ENCODE measurements at regions not wholly inside any gene's neighbourhood (a gene's known extent, or its start where the extent isn't known, plus 50 kb on each side); places are given as distances from the start of the nearest gene placed in this dataset.
"Not testable (repeated sequence)": the region's sequence is repeated elsewhere in the genome, so short reads cannot be mapped to it uniquely, and the experiment has no call there.

- TF ChIP-seq ATOH8 (CRISPR knock-in tag; IDR thresholded peaks at IDR 0.05; ENCODE audit: low read depth) (no peak), EHF (CRISPR knock-in tag; IDR thresholded peaks at IDR 0.05) (no peak)
Measured at GRCh38 chr6:16933961-16934360, 167.9 kb upstream of the STMND1 start (continued).

- ATAC-seq (no peak), FAIRE-seq (no peak), DNase-seq (ENCODE audit: low read depth in 1 of 2, low spot score in 1 of 2) (no peak)
- WGBS (ENCODE audit: missing lambda C conversion rate), result 29% methylated on average over 4 of the region's 4 CpGs
- TF ChIP-seq HOXB5 (CRISPR knock-in tag; IDR thresholded peaks at IDR 0.05), result no peak
- TF ChIP-seq CTCF (IDR thresholded peaks at IDR 0.05), result no peak
- TF ChIP-seq ELK1 (IDR thresholded peaks at IDR 0.05; ENCODE audit: low read depth, low read length), result no peak
- TF ChIP-seq ESRRA (IDR thresholded peaks at IDR 0.05; ENCODE audit: borderline replicate concordance, low read length), result no peak
- no peak for TF ChIP-seq MAFK (IDR thresholded peaks at IDR 0.05; ENCODE audit: partially characterized antibody)
- TF ChIP-seq PHF8 (IDR thresholded peaks at IDR 0.05; ENCODE audit: borderline replicate concordance, low read depth), result no peak
- no peak for TF ChIP-seq NR3C1 (IDR thresholded peaks at IDR 0.05)
- no peak for TF ChIP-seq MAZ (IDR thresholded peaks at IDR 0.05; ENCODE audit: borderline replicate concordance, low read depth, low read length)
- TF ChIP-seq MYC (IDR thresholded peaks at IDR 0.05; ENCODE audit: borderline replicate concordance, low read length), result no peak
- TF ChIP-seq POLR2A (IDR thresholded peaks at IDR 0.05; ENCODE audit: low read length), result no peak
- no peak for TF ChIP-seq RCOR1 (IDR thresholded peaks at IDR 0.05; ENCODE audit: low read depth, low read length)
- TF ChIP-seq CBX8 (IDR thresholded peaks at IDR 0.05), result no peak
- Histone ChIP-seq H3K27ac (no peak overlapping the region), H3K4me3 (no peak overlapping the region), H3K4me1 (no peaks in the 10 kb centered on the region), H3K4me2 (no peak overlapping the region), H3K9me3 (no peaks in the 10 kb centered on the region)
- CTCF ChIA-PET, result interaction anchor here (1.9 to 2.1 kb wide), 2 partner anchors 9 to 31 kb away, joined by 6 to 8 read pairs; no protein-coding TSS in a partner anchor
- POLR2A ChIA-PET, result no interaction called here
Measured at GRCh38 chr6:16933532-16933931, 168.3 kb upstream of the STMND1 start.

GRCh38 chr6:16932920-16933319 is 168.9 kb upstream of the STMND1 start:
- CTCF ChIA-PET, result interaction anchor here (1.9 to 2.1 kb wide), 2 partner anchors 8 to 32 kb away, joined by 6 to 8 read pairs; no protein-coding TSS in a partner anchor
- no peaks in the 10 kb centered on the region for H3K4me1 ChIP-seq
- WGBS (ENCODE audit: missing lambda C conversion rate), result 86% methylated on average over 4 of the region's 4 CpGs
- FAIRE-seq (no peak), ATAC-seq (no peak), DNase-seq (ENCODE audit: low read depth in 1 of 2, low spot score in 1 of 2) (no peak)
- H3K4me3 ChIP-seq, result no peak overlapping the region
- H3K27ac ChIP-seq, result no peak overlapping the region
- TF ChIP-seq RCOR1 (IDR thresholded peaks at IDR 0.05; ENCODE audit: low read depth, low read length) (no peak), EHMT2 (IDR thresholded peaks at IDR 0.05; ENCODE audit: low read depth) (no peak), HEYL (CRISPR knock-in tag; IDR thresholded peaks at IDR 0.05) (no peak), NR3C1 (IDR thresholded peaks at IDR 0.05) (no peak), JUN (IDR thresholded peaks at IDR 0.05) (no peak), E2F6 (IDR thresholded peaks at IDR 0.05; ENCODE audit: borderline replicate concordance, low read depth) (no peak), HES2 (IDR thresholded peaks at IDR 0.05) (no peak), JUNB (IDR thresholded peaks at IDR 0.05) (no peak), NFE2L2 (conservative IDR thresholded peaks at IDR 0.05; ENCODE audit: low read length) (no peak), KDM1A (IDR thresholded peaks at IDR 0.05; ENCODE audit: low read depth) (no peak), ELK1 (IDR thresholded peaks at IDR 0.05; ENCODE audit: low read depth, low read length) (no peak), SREBF2 (IDR thresholded peaks at IDR 0.05) (no peak), HOXA7 (CRISPR knock-in tag; IDR thresholded peaks at IDR 0.05) (no peak)
- no peaks in the 10 kb centered on the region for H3K9me3 ChIP-seq
- H3K4me2 ChIP-seq, result no peak overlapping the region
- POLR2A ChIA-PET, result no interaction called here

- not testable (repeated sequence) for FAIRE-seq
Measured at GRCh38 chr6:16931079-16931478, 169.8 kb upstream of the ATXN1 start.

More at GRCh38 chr6:16931079-16931478, 169.8 kb upstream of the ATXN1 start:
- H3K9me3 ChIP-seq; H3K4me3 ChIP-seq; H3K27ac ChIP-seq; H3K4me1 ChIP-seq; CTCF ChIA-PET; H3K4me2 ChIP-seq; ATAC-seq; POLR2A ChIA-PET; DNase-seq (ENCODE audit: low read depth in 1 of 2, low spot score in 1 of 2): not testable (repeated sequence)
